Neural progenitor cell (in vitro differentiated cells): ENCODE measurements at regions not wholly inside any gene's neighbourhood (a gene's known extent, or its start where the extent isn't known, plus 50 kb on each side); places are given as distances from the start of the nearest gene placed in this dataset.

ENCODE experiments used
- CTCF ChIP-seq: fragments of 200-600 bp; sonication (generic); IDR thresholded peaks from 2 replicates; pipeline ENCODE4 v1.5.1; 2017; ENCODE audit warnings: antibody characterized with exemption, mild to moderate bottlenecking
- EZH2 ChIP-seq: fragments of 200-600 bp; sonication (generic); IDR thresholded peaks from 2 replicates; pipeline ENCODE4 v1.6.1; 2017; ENCODE audit warnings: antibody characterized with exemption, mild to moderate bottlenecking, moderate library complexity
- EZH2phosphoT487 ChIP-seq: fragments of 200-600 bp; sonication (generic); IDR thresholded peaks from 2 replicates; pipeline ENCODE4 v1.6.1; 2017; ENCODE audit warnings: antibody characterized with exemption

- TF ChIP-seq CTCF (no peak), EZH2 (no peak), EZH2phosphoT487 (no peak)
Measured at GRCh38 chr6:1525364-1526038, 84.2 kb upstream of the FOXC1 start.
